HCT116 (cell line): ENCODE measurements at regions not wholly inside any gene's neighbourhood (a gene's known extent, or its start where the extent isn't known, plus 50 kb on each side); places are given as distances from the start of the nearest gene placed in this dataset.

ENCODE experiments used
- ATAC-seq: fragments of 200-7000 bp; cut with Tn5 transposase; 2 replicates; pipeline ENCODE4 v1.9.1; 2020; ENCODE audit warnings: mild to moderate bottlenecking, moderate library complexity
- BruUV-seq: library from RNA; stranded (reverse); fragments of 400-500 nt; replicated peaks from 2 replicates; lab custom pipeline; 2021; lab: Mats Ljungman, UMichigan
- CTCF ChIA-PET: fragments of 300-600 bp; sonication (Branson Sonifier 250); formaldehyde crosslinking; loops from one replicate; lab custom pipeline; 2021; ENCODE audit warnings: antibody characterized with exemption; lab: Charles Lee
- POLR2A ChIA-PET: fragments of 300-600, 350-600 bp; sonication (Branson Sonifier 250); formaldehyde crosslinking; loops from one replicate; lab custom pipeline; 2021; ENCODE audit warnings: antibody characterized with exemption; lab: Charles Lee
- RAD21 ChIA-PET, 2 experiments: fragments of 300-600 bp; sonication (Branson Sonifier 250); formaldehyde crosslinking; loops; one replicate each; lab custom pipeline; 2023; ENCODE audit warnings: low total read pairs in 2 of 2; ENCODE audit not compliant: uncharacterized antibody in 2 of 2, unreplicated experiment in 2 of 2, low non-redundant PET in 1 of 2; lab: Charles Lee
- DNase-seq: peaks from one replicate; pipeline ENCODE4 v3.0.0-alpha.2; 2010; ENCODE audit warnings: low read depth, low spot score
- H2AFZ ChIP-seq: fragments of 200-600 bp; shearing (Covaris generic), sonication (generic); 2 replicates; pipeline ENCODE4 v1.6.1; 2017; ENCODE audit warnings: low read depth, mixed run types, mixed read lengths, antibody characterized with exemption, low read length; ENCODE audit not compliant: poor library complexity, severe bottlenecking
- H3K27ac ChIP-seq: 2 replicates; pipeline ENCODE4 v1.5.1; 2012; ENCODE audit warnings: low read depth, low read length
- H3K27me3 ChIP-seq: fragments of 200-600 bp; sonication (generic); 2 replicates; pipeline ENCODE4 v1.6.1; 2016; ENCODE audit warnings: mixed run types, low read length, mixed read lengths; ENCODE audit not compliant: insufficient read depth
- H3K36me3 ChIP-seq, 2 experiments: fragments of 200-500 bp in 1 of 2; fragments of 200-600 bp in 1 of 2; sonication (Bioruptor generic) in 1 of 2; sonication (generic) in 1 of 2; 2 replicates each; pipeline versions ENCODE4 v1.5.1 to v1.6.1; 2014 to 2016; ENCODE audit warnings: low read length in 2 of 2, inconsistent platforms in 1 of 2, mixed read lengths in 1 of 2, mixed run types in 1 of 2; ENCODE audit not compliant: insufficient read depth in 2 of 2, control insufficient read depth in 1 of 2
- H3K4me1 ChIP-seq, 2 experiments: fragments of 200-600 bp in 1 of 2; sonication (generic) in 1 of 2; 2 replicates each; pipeline versions ENCODE4 v1.5.1 to v1.6.1; 2012 to 2017; ENCODE audit warnings: low read length in 2 of 2, inconsistent platforms in 1 of 2, mild to moderate bottlenecking in 1 of 2, mixed read lengths in 1 of 2, mixed run types in 1 of 2, moderate library complexity in 1 of 2; ENCODE audit not compliant: insufficient read depth in 2 of 2, control insufficient read depth in 1 of 2
- H3K4me2 ChIP-seq: fragments of 200-600 bp; sonication (generic); 2 replicates; pipeline ENCODE4 v1.6.1; 2017; ENCODE audit warnings: mixed run types, low read length, mixed read lengths
- H3K4me3 ChIP-seq, 2 experiments: fragments of 200-600 bp in 1 of 2; sonication (generic) in 1 of 2; replicated peaks in 1 of 2; 2 replicates each; pipeline ENCODE4 v1.5.1; 2011 to 2016; ENCODE audit warnings: low read length in 2 of 2, control low read depth in 1 of 2, low read depth in 1 of 2, mild to moderate bottlenecking in 1 of 2, mixed read lengths in 1 of 2, mixed run types in 1 of 2
- H3K79me2 ChIP-seq: fragments of 200-600 bp; sonication (generic); 2 replicates; pipeline ENCODE4 v1.6.1; 2017; ENCODE audit warnings: mild to moderate bottlenecking, mixed run types, low read length, moderate library complexity, mixed read lengths; ENCODE audit not compliant: insufficient read depth
- H3K9ac ChIP-seq: fragments of 200-600 bp; sonication (generic); 2 replicates; pipeline ENCODE4 v1.6.1; 2016; ENCODE audit warnings: low read length, mixed read lengths
- H3K9me2 ChIP-seq: fragments of 200-600 bp; sonication (generic), shearing (Covaris generic); 2 replicates; pipeline ENCODE4 v1.6.1; 2017; ENCODE audit warnings: mixed run types, mild to moderate bottlenecking, moderate library complexity; ENCODE audit not compliant: insufficient read depth
- H3K9me3 ChIP-seq, 2 experiments: fragments of 200-500 bp in 1 of 2; fragments of 200-600 bp in 1 of 2; sonication (Bioruptor generic) in 1 of 2; sonication (generic) in 1 of 2; 2 replicates each; pipeline ENCODE4 v1.6.1; 2014 to 2017; ENCODE audit warnings: low read length in 2 of 2, mixed read lengths in 2 of 2, inconsistent platforms in 1 of 2, low read depth in 1 of 2, mild to moderate bottlenecking in 1 of 2, mixed run types in 1 of 2, moderate library complexity in 1 of 2; ENCODE audit not compliant: control insufficient read depth in 1 of 2, insufficient read depth in 1 of 2
- H4K20me1 ChIP-seq: fragments of 200-600 bp; sonication (generic), shearing (Covaris generic); 2 replicates; pipeline ENCODE4 v1.6.1; 2017; ENCODE audit warnings: mixed run types, mild to moderate bottlenecking, moderate library complexity; ENCODE audit not compliant: insufficient read depth
- CBX3 ChIP-seq: IDR thresholded peaks from 2 replicates; pipeline ENCODE4 v1.6.1; 2012; ENCODE audit warnings: low read depth
- CEBPB ChIP-seq: IDR thresholded peaks from 2 replicates; pipeline ENCODE4 v1.6.1; 2012; ENCODE audit warnings: low read depth
- ELF1 ChIP-seq: IDR thresholded peaks from 2 replicates; pipeline ENCODE4 v1.6.1; 2012; ENCODE audit warnings: low read depth, borderline replicate concordance
- EZH2 ChIP-seq: fragments of 200-600 bp; sonication (generic); IDR thresholded peaks from 2 replicates; pipeline ENCODE4 v1.6.1; 2017; ENCODE audit warnings: antibody characterized with exemption, mixed run types
- EZH2phosphoT487 ChIP-seq: fragments of 200-600 bp; IDR thresholded peaks from 2 replicates; pipeline ENCODE4 v1.6.1; 2018; ENCODE audit warnings: antibody characterized with exemption, borderline replicate concordance
- FOSL1 ChIP-seq: IDR thresholded peaks from 2 replicates; pipeline ENCODE4 v1.6.1; 2012; ENCODE audit warnings: low read depth
- JUND ChIP-seq: IDR thresholded peaks from 2 replicates; pipeline ENCODE4 v1.6.1; 2012
- POLR2AphosphoS5 ChIP-seq: IDR thresholded peaks from 2 replicates; pipeline ENCODE4 v1.6.1; 2011; ENCODE audit warnings: mild to moderate bottlenecking, low read depth, low read length, moderate library complexity
- SIN3A ChIP-seq: IDR thresholded peaks from 2 replicates; pipeline ENCODE4 v1.6.1; 2012; ENCODE audit warnings: low read depth
- SP1 ChIP-seq: IDR thresholded peaks from 2 replicates; pipeline ENCODE4 v1.6.1; 2012; ENCODE audit warnings: low read depth
- SRF ChIP-seq: IDR thresholded peaks from 2 replicates; pipeline ENCODE4 v1.6.1; 2012; ENCODE audit warnings: low read depth
- YY1 ChIP-seq: IDR thresholded peaks from 2 replicates; pipeline ENCODE4 v1.6.1; 2011; ENCODE audit warnings: low read length, low read depth, moderate library complexity, mild to moderate bottlenecking; ENCODE audit not compliant: insufficient replicate concordance; ENCODE audit errors: extremely low read depth
- ZNF274 ChIP-seq: fragments of 200-500 bp; sonication (Bioruptor generic); IDR thresholded peaks from 2 replicates; pipeline ENCODE4 v1.6.1; 2014; ENCODE audit warnings: mild to moderate bottlenecking, low read depth, low read length, inconsistent platforms
- intact Hi-C: fragments of 100-400 bp; cut with micrococcal nuclease; formaldehyde crosslinking; loops from 2 replicates; pipeline ENCODE4 v1.10.0; 2022
- TF ChIP-seq, protein P1 (sequence below): IDR thresholded peaks from 2 replicates; pipeline ENCODE4 v1.6.1; 2011; ENCODE audit warnings: mild to moderate bottlenecking, low read length, moderate library complexity; ENCODE audit not compliant: insufficient replicate concordance; ENCODE audit errors: extremely low read depth

DNA sequence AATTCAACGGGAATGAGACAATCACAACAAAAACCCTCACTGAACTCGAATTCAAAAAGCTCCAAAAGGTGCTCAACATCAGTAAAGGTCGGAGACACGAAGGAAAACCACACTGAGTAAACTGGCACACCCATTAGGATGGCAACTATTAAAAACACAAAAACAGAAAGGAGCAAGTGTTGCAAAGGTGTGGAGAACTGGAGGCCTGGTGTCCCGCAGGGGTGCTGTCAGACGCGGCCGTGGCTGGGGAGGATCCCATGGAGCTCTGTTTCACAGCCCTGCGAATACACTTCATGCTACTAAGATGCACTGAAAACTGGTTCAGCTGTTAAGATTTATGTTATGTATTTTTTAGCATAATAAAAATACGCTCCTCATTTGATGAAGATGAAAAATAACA, 730.6 kb downstream of the GALR1 start:
- Histone ChIP-seq H3K36me3 (no peaks in the 10 kb centered on the region), H3K9me3 (peaks cover 5 to 31% of the 10 kb centered on the region in 2 experiments; a peak in 2 of 4 replicates), H3K4me2 (no peak overlapping the region), H3K79me2 (no peaks in the 10 kb centered on the region), H3K4me3 (no peak overlapping the region), H2AFZ (no peak overlapping the region), H3K9me2 (no peaks in the 10 kb centered on the region), H3K4me1 (no peaks in the 10 kb centered on the region), H3K27me3 (no peaks in the 10 kb centered on the region), H4K20me1 (no peaks in the 10 kb centered on the region), H3K27ac (no peak overlapping the region), H3K9ac (no peak overlapping the region)
- TF ChIP-seq EZH2phosphoT487 (no peak), ELF1 (no peak), SP1 (no peak), EZH2 (no peak), ZNF274 (no peak), SIN3A (no peak), POLR2AphosphoS5 (no peak), SRF (no peak), CEBPB (no peak), YY1 (no peak), JUND (no peak), CBX3 (no peak), FOSL1 (no peak)
- TF ChIP-seq, protein P1, sequence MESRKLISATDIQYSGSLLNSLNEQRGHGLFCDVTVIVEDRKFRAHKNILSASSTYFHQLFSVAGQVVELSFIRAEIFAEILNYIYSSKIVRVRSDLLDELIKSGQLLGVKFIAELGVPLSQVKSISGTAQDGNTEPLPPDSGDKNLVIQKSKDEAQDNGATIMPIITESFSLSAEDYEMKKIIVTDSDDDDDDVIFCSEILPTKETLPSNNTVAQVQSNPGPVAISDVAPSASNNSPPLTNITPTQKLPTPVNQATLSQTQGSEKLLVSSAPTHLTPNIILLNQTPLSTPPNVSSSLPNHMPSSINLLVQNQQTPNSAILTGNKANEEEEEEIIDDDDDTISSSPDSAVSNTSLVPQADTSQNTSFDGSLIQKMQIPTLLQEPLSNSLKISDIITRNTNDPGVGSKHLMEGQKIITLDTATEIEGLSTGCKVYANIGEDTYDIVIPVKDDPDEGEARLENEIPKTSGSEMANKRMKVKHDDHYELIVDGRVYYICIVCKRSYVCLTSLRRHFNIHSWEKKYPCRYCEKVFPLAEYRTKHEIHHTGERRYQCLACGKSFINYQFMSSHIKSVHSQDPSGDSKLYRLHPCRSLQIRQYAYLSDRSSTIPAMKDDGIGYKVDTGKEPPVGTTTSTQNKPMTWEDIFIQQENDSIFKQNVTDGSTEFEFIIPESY, result no peak
- ATAC-seq (no peak), DNase-seq (no peak)
- intact Hi-C loops, result no loop called here
- POLR2A ChIA-PET, result no interaction called here
- CTCF ChIA-PET, result no interaction called here
- RAD21 ChIA-PET, result no interaction called here
- no TSS peak for BruUV-seq
